SK-N-MC (cell line): ENCODE measurements at regions not wholly inside any gene's neighbourhood (a gene's known extent, or its start where the extent isn't known, plus 50 kb on each side); places are given as distances from the start of the nearest gene placed in this dataset.

Experiments used
- EZH2 ChIP-seq: fragments of 200-600 bp; sonication (generic); IDR thresholded peaks from one replicate; pipeline ENCODE4 v1.6.1; 2017; ENCODE audit warnings: antibody characterized with exemption
- POLR2AphosphoS5 ChIP-seq: IDR thresholded peaks from 2 replicates; pipeline ENCODE4 v1.6.1; 2012; ENCODE audit warnings: mild to moderate bottlenecking, low read depth, low read length, borderline replicate concordance

- TF ChIP-seq EZH2, result no peak
- no peak for TF ChIP-seq POLR2AphosphoS5
Measured at GRCh38 chr5:82593481-82593880, 315.3 kb upstream of the RPS23 start.
